Effector memory CD4-positive, alpha-beta T cell (primary cell): ENCODE measurements at regions not wholly inside any gene's neighbourhood (a gene's known extent, or its start where the extent isn't known, plus 50 kb on each side); places are given as distances from the start of the nearest gene placed in this dataset.

Experiments
- DNase-seq, 3 donors: peaks; one replicate each; pipeline ENCODE4 v3.0.0-alpha.2; 2020
- H3K27ac ChIP-seq: 2 replicates; pipeline ENCODE4 v1.7.0; 2013; ENCODE audit warnings: mild to moderate bottlenecking, low read length, moderate library complexity; ENCODE audit not compliant: insufficient read depth, poor library complexity, severe bottlenecking
- H3K27me3 ChIP-seq: replicated peaks from 2 replicates; pipeline ENCODE4 v1.7.0; 2013; ENCODE audit warnings: mild to moderate bottlenecking, low read length; ENCODE audit not compliant: insufficient read depth, control insufficient read depth, poor library complexity, severe bottlenecking
- H3K36me3 ChIP-seq: 2 replicates; pipeline ENCODE4 v1.7.0; 2013; ENCODE audit warnings: mild to moderate bottlenecking, low read length, moderate library complexity; ENCODE audit not compliant: control insufficient read depth, insufficient read depth
- H3K4me1 ChIP-seq: 2 replicates; pipeline ENCODE4 v1.7.0; 2013; ENCODE audit warnings: low read length, mild to moderate bottlenecking; ENCODE audit not compliant: control insufficient read depth, insufficient read depth, poor library complexity, severe bottlenecking
- H3K4me3 ChIP-seq: 2 replicates; pipeline ENCODE4 v1.7.0; 2013; ENCODE audit warnings: low read length, low read depth, mild to moderate bottlenecking; ENCODE audit not compliant: insufficient read depth, poor library complexity, severe bottlenecking
- H3K9me3 ChIP-seq: 2 replicates; pipeline ENCODE4 v1.7.0; 2013; ENCODE audit warnings: mild to moderate bottlenecking, low read length, moderate library complexity; ENCODE audit not compliant: control insufficient read depth

GRCh38 chr10:124231168-124232155 lies 138.1 kb upstream of the CHST15 start:
- Histone ChIP-seq H3K27ac (no peak overlapping the region), H3K9me3 (no peaks in the 10 kb centered on the region), H3K36me3 (no peaks in the 10 kb centered on the region), H3K4me1 (no peaks in the 10 kb centered on the region), H3K4me3 (no peak overlapping the region), H3K27me3 (no peaks in the 10 kb centered on the region)
- DNase-seq: peak; percentile 40 to 52 (median 51)

GRCh38 chr10:124230635-124231167 lies 137.3 kb upstream of the CHST15 start:
- Histone ChIP-seq H3K27ac (no peak overlapping the region), H3K36me3 (no peaks in the 10 kb centered on the region), H3K9me3 (no peaks in the 10 kb centered on the region), H3K27me3 (no peaks in the 10 kb centered on the region), H3K4me1 (no peaks in the 10 kb centered on the region), H3K4me3 (no peak overlapping the region)
- DNase-seq: no peak

- no peaks in the 10 kb centered on the region for H3K36me3 ChIP-seq
- no peaks in the 10 kb centered on the region for H3K4me1 ChIP-seq
- H3K27ac ChIP-seq: no peak overlapping the region
- H3K9me3 ChIP-seq: no peaks in the 10 kb centered on the region
- DNase-seq: no peak
- no peak overlapping the region for H3K4me3 ChIP-seq
- H3K27me3 ChIP-seq: no peaks in the 10 kb centered on the region
Measured at GRCh38 chr10:124229989-124230634, 136.7 kb upstream of the CHST15 start.

GRCh38 chr10:124229201-124229988 lies 136.0 kb upstream of the CHST15 start:
- Histone ChIP-seq H3K27me3 (no peaks in the 10 kb centered on the region), H3K4me1 (no peaks in the 10 kb centered on the region), H3K9me3 (no peaks in the 10 kb centered on the region), H3K36me3 (no peaks in the 10 kb centered on the region), H3K27ac (no peak overlapping the region), H3K4me3 (no peak overlapping the region)
- no peak for DNase-seq

GRCh38 chr10:124228471-124228870 lies 135.1 kb upstream of the CHST15 start:
- Histone ChIP-seq H3K4me3 (no peak overlapping the region), H3K9me3 (no peaks in the 10 kb centered on the region), H3K4me1 (no peaks in the 10 kb centered on the region), H3K27ac (no peak overlapping the region), H3K36me3 (no peaks in the 10 kb centered on the region), H3K27me3 (no peaks in the 10 kb centered on the region)
- no peak for DNase-seq

GRCh38 chr10:124227988-124228387 lies 134.6 kb upstream of the CHST15 start:
- H3K27me3 ChIP-seq: no peaks in the 10 kb centered on the region
- no peaks in the 10 kb centered on the region for H3K4me1 ChIP-seq
- no peak for DNase-seq
- H3K36me3 ChIP-seq: no peaks in the 10 kb centered on the region
- H3K27ac ChIP-seq: no peak overlapping the region
- no peaks in the 10 kb centered on the region for H3K9me3 ChIP-seq
- no peak overlapping the region for H3K4me3 ChIP-seq

- no peaks in the 10 kb centered on the region for H3K4me1 ChIP-seq
- H3K27ac ChIP-seq: no peak overlapping the region
- H3K36me3 ChIP-seq: no peaks in the 10 kb centered on the region
- H3K4me3 ChIP-seq: no peak overlapping the region
- no peak for DNase-seq
- H3K9me3 ChIP-seq: no peaks in the 10 kb centered on the region
- no peaks in the 10 kb centered on the region for H3K27me3 ChIP-seq
Measured at GRCh38 chr10:124227055-124227975, 133.9 kb upstream of the CHST15 start.

GRCh38 chr10:124226271-124227054 lies 133.1 kb upstream of the CHST15 start:
- no peak for DNase-seq
- H3K4me1 ChIP-seq: no peaks in the 10 kb centered on the region

More at GRCh38 chr10:124226271-124227054, 133.1 kb upstream of the CHST15 start:
- Histone ChIP-seq H3K9me3 (no peaks in the 10 kb centered on the region), H3K4me3 (no peak overlapping the region), H3K27me3 (no peaks in the 10 kb centered on the region), H3K36me3 (no peaks in the 10 kb centered on the region), H3K27ac (no peak overlapping the region)
